ENCODE measurements at regions not wholly inside any gene's neighbourhood (a gene's known extent, or its start where the extent isn't known, plus 50 kb on each side); places are given as distances from the start of the nearest gene placed in this dataset.
A peak's percentile ranks its signal among the peaks of the same experiment; 100 is the strongest.

DNA sequence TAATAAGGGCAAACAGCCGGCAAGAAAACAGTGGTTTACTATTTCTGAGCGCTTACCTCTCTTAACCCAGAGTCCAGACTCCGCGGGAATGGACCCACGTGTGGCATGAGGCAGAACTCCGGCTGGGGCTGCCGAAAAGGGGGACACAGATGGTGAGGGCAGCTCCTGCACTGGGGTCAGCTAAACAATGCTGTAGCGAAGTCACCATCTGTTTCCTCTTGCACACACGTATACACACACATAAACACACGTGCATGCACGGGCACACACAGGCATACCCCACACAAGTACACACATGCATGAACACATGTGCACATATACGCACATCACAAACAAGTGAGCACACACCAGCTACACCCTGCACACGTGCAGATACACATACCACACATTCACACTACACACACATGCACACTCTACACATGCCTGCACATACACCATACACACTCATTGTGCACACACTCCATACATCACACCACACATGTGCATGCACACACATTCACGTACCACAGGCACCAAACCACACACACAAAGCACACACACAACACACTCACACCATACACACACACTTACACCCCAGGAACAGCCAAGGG, 105.9 kb upstream of the ID2 start:
- no peaks in the 10 kb centered on the region for H3K4me1 ChIP-seq
- TF ChIP-seq POLR2AphosphoS5 (IDR thresholded peaks at IDR 0.05), result no peak
- TF ChIP-seq POLR2A (IDR thresholded peaks at IDR 0.05), result no peak
- TF ChIP-seq, protein P1, sequence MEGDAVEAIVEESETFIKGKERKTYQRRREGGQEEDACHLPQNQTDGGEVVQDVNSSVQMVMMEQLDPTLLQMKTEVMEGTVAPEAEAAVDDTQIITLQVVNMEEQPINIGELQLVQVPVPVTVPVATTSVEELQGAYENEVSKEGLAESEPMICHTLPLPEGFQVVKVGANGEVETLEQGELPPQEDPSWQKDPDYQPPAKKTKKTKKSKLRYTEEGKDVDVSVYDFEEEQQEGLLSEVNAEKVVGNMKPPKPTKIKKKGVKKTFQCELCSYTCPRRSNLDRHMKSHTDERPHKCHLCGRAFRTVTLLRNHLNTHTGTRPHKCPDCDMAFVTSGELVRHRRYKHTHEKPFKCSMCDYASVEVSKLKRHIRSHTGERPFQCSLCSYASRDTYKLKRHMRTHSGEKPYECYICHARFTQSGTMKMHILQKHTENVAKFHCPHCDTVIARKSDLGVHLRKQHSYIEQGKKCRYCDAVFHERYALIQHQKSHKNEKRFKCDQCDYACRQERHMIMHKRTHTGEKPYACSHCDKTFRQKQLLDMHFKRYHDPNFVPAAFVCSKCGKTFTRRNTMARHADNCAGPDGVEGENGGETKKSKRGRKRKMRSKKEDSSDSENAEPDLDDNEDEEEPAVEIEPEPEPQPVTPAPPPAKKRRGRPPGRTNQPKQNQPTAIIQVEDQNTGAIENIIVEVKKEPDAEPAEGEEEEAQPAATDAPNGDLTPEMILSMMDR (IDR thresholded peaks at IDR 0.05), result no peak
- no peak for TF ChIP-seq EP300 (IDR thresholded peaks at IDR 0.05)
- no peaks in the 10 kb centered on the region for H3K36me3 ChIP-seq
- peak; percentile 43 for DNase-seq
- no peaks in the 10 kb centered on the region for H3K27me3 ChIP-seq
- H3K4me3 ChIP-seq, result no peak overlapping the region
- 59 to 84% methylated on average over 14 of the region's 14 CpGs for WGBS, 2 donors
- H3K9me3 ChIP-seq, result no peaks in the 10 kb centered on the region
- H3K27ac ChIP-seq, result no peak overlapping the region
- intact Hi-C loops (cut with DNase I), result no loop called here

DNA sequence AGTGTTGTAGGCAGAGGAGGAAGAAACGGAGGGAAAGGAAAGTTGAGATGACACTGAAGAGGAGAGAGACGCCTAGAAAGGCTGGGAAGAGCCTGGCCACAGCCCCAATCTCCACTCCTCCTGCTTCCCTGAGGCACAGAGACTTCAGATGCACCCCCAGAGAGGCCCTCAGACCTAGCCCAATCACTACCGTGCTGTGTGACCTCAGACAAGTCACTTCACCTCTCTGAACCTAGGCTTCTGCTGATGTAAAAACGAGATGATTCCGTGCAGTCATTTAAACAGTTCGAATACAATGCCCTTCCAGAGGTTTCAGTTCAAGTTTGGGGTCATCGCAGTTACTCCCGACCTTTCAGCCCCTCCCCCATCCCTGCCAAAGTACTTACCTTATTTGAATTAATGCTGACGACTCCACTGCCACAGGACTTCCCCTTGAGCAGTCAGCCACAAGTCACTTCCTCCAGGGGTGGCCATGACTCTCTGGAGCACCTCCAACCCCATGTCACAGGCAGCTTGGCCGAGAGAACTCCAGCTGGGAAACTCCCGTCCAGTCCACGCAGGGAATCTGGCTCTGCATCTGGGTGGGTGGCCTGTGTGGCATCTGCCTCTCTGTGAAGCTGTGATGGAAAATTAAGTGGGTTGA, 105.2 kb upstream of the ID2 start:
- Histone ChIP-seq H3K9me3 (no peaks in the 10 kb centered on the region), H3K27me3 (no peaks in the 10 kb centered on the region), H3K27ac (no peak overlapping the region), H3K4me3 (no peak overlapping the region), H3K36me3 (no peaks in the 10 kb centered on the region), H3K4me1 (no peaks in the 10 kb centered on the region)
- intact Hi-C loops (cut with DNase I), result no loop called here
- WGBS, 2 donors, result 57 to 80% methylated on average over 12 of the region's 12 CpGs
- TF ChIP-seq, protein P1 (IDR thresholded peaks at IDR 0.05), result no peak
- TF ChIP-seq POLR2AphosphoS5 (IDR thresholded peaks at IDR 0.05) (no peak), POLR2A (IDR thresholded peaks at IDR 0.05) (no peak), EP300 (IDR thresholded peaks at IDR 0.05) (no peak)
- peak; percentile 68 for DNase-seq

GRCh38 chr2:8577573-8577972, 104.3 kb upstream of the ID2 start:
- peaks cover 0 to under 1% (median 0%) of the 10 kb centered on the region in 4 donors for H3K4me1 ChIP-seq
- H3K4me3 ChIP-seq, result no peak overlapping the region
- H3K27me3 ChIP-seq, result no peaks in the 10 kb centered on the region
- no peak overlapping the region for H3K27ac ChIP-seq
- no peaks in the 10 kb centered on the region for H3K9me3 ChIP-seq
- H3K36me3 ChIP-seq, result no peaks in the 10 kb centered on the region
- intact Hi-C loops (cut with DNase I), result no loop called here
- TF ChIP-seq, protein P1 (IDR thresholded peaks at IDR 0.05), result no peak
- TF ChIP-seq POLR2AphosphoS5 (IDR thresholded peaks at IDR 0.05) (no peak), EP300 (IDR thresholded peaks at IDR 0.05) (no peak), POLR2A (IDR thresholded peaks at IDR 0.05) (no peak)
- DNase-seq, result peak; percentile 40
- WGBS, 2 donors, result 87 to 95% methylated on average over 8 of the region's 8 CpGs

GRCh38 chr2:8578335-8579244, 103.3 kb upstream of the ID2 start:
- DNase-seq, result peak; percentile 57
- TF ChIP-seq POLR2A (IDR thresholded peaks at IDR 0.05) (no peak), EP300 (IDR thresholded peaks at IDR 0.05) (no peak)
- Histone ChIP-seq H3K4me1 (peaks cover 0 to 10% (median 8%) of the 10 kb centered on the region in 4 donors), H3K9me3 (no peaks in the 10 kb centered on the region), H3K36me3 (no peaks in the 10 kb centered on the region), H3K27me3 (no peaks in the 10 kb centered on the region), H3K27ac (no peak overlapping the region), H3K4me3 (no peak overlapping the region)
- 80 to 91% methylated on average over 19 of the region's 19 CpGs for WGBS, 2 donors
- intact Hi-C loops (cut with DNase I), result no loop called here
